ENCODE measurements at regions not wholly inside any gene's neighbourhood (a gene's known extent, or its start where the extent isn't known, plus 50 kb on each side); places are given as distances from the start of the nearest gene placed in this dataset.

GRCh38 chr2:146267093-146267492 lies 1577.7 kb upstream of the ACVR2A start:
- Mint-ChIP-seq H3K36me3 (ENCODE audit: low read depth) (no peaks in the 10 kb centered on the region), H3K4me3 (no peak overlapping the region), H3K9me3 (no peaks in the 10 kb centered on the region), H3K4me1 (ENCODE audit: low read depth) (no peaks in the 10 kb centered on the region), H3K27me3 (ENCODE audit: low read depth) (no peaks in the 10 kb centered on the region), H3K27ac (no peak overlapping the region)

DNA sequence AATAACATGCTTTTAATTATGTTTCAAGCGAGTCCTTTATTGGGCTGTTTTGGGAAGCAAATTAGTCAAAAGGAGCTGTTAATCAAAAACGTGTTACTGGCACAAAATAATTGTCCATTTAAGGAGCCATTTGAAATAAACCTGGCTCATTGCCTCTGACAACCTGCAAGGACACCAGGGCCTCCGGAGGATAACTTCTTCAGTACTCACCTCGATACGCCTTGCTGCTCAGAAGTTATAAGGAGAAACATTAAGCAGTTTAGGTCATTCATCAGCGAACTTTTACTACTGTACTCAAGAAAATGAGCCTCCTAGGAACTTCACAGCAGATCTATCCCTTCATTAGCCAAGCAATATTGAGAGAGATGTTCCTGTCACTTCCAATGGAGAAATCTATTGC lies 1579.2 kb upstream of the ACVR2A start:
- Mint-ChIP-seq H3K9me3 (no peaks in the 10 kb centered on the region), H3K27ac (no peak overlapping the region), H3K27me3 (ENCODE audit: low read depth) (no peaks in the 10 kb centered on the region), H3K4me3 (no peak overlapping the region), H3K36me3 (ENCODE audit: low read depth) (no peaks in the 10 kb centered on the region), H3K4me1 (ENCODE audit: low read depth) (no peaks in the 10 kb centered on the region)

DNA sequence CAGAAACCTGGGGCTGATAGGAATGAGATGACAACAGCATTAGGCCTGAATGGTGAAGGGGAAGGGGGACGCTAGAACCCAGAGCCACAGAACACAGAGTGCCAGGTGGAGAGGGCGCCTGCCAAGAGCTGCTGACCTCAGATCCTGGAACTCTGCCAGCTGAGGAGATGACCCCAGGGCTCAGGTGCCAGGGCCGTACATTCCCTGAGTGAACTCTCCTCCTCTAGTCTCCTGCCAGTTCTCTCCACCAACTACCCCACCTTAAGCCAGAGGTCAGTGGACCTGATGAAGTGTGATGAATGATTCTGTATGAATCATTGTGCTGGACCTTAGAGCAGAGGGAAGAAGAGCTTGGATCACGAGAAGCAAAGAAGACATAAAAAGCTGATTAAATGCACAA lies 1582.2 kb upstream of the ACVR2A start:
- Mint-ChIP-seq H3K9me3 (no peaks in the 10 kb centered on the region), H3K4me1 (ENCODE audit: low read depth) (no peaks in the 10 kb centered on the region), H3K27me3 (ENCODE audit: low read depth) (no peaks in the 10 kb centered on the region), H3K4me3 (no peak overlapping the region), H3K27ac (no peak overlapping the region), H3K36me3 (ENCODE audit: low read depth) (no peaks in the 10 kb centered on the region)

DNA sequence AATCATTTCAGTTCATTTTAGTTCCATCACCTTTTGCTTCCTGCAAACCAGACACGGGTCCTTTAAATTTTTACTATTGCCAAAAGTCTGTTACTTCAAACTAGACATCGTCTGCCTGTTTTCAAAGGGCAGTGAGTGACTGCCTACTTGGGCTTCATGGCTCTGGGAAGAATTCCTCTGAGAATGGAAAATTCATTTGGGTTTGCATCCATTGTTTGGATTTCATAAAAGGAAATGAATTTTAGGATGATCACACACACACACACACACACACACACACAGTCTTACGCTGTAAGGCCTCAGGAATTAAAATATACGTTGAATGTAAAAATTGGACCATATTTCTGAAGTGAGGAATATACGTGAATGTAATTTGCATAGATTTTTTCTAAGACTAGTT lies 1584.3 kb upstream of the ACVR2A start:
- Mint-ChIP-seq H3K4me1 (ENCODE audit: low read depth) (no peaks in the 10 kb centered on the region), H3K27ac (no peak overlapping the region), H3K36me3 (ENCODE audit: low read depth) (no peaks in the 10 kb centered on the region), H3K4me3 (no peak overlapping the region), H3K27me3 (ENCODE audit: low read depth) (no peaks in the 10 kb centered on the region), H3K9me3 (no peaks in the 10 kb centered on the region)

DNA sequence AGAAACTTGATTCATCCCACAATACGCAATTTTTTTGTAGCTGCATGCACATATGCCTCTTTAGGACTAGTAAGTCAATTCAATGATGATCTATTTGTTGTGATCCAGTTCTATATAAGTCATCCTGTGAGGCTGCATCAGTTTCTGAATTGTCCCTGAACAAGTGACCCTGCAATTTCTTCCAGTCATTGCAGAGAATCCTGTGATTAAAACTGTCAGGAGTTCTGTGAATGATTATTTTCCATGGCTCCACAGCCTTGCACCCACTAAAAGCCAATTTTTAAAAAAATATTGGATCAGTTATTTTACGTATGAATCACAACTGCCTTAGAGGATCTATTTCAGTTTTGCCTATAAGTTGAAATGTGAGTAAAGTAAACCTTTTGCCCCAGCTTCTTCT lies 1585.0 kb upstream of the ACVR2A start:
- no peaks in the 10 kb centered on the region for H3K9me3 Mint-ChIP-seq
- H3K27me3 Mint-ChIP-seq (ENCODE audit: low read depth), result no peaks in the 10 kb centered on the region
- no peaks in the 10 kb centered on the region for H3K4me1 Mint-ChIP-seq (ENCODE audit: low read depth)
- H3K27ac Mint-ChIP-seq, result no peak overlapping the region
- H3K4me3 Mint-ChIP-seq, result no peak overlapping the region
- no peaks in the 10 kb centered on the region for H3K36me3 Mint-ChIP-seq (ENCODE audit: low read depth)

- H3K4me1 Mint-ChIP-seq (ENCODE audit: low read depth), result no peaks in the 10 kb centered on the region
- H3K27ac Mint-ChIP-seq, result no peak overlapping the region
- H3K4me3 Mint-ChIP-seq, result no peak overlapping the region
- H3K27me3 Mint-ChIP-seq (ENCODE audit: low read depth), result no peaks in the 10 kb centered on the region
- no peaks in the 10 kb centered on the region for H3K9me3 Mint-ChIP-seq
- H3K36me3 Mint-ChIP-seq (ENCODE audit: low read depth), result no peaks in the 10 kb centered on the region
Observed at GRCh38 chr2:146258071-146258470, 1586.8 kb upstream of the ACVR2A start.

DNA sequence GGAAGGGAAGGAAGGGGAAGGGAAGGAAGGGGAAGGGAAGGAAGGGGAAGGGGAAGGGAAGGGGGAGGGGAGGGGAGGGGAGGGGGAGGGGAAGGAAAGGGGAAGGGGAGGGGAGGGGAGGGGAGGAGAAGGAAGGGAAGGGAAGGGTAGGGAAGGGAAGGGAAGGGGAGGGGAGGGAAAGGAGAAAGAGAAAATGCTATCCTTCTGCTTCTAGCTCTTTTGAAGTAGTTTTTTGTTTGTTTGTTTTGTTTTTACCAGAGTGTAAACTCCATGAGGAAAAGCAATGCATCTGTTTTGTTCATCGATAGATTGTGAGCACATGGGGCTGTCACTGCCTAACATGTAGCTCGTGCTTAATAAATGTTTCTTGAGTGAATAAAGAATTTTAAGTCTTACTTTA lies 1592.7 kb upstream of the ACVR2A start:
- no peak overlapping the region for H3K4me3 Mint-ChIP-seq
- H3K27me3 Mint-ChIP-seq (ENCODE audit: low read depth), result no peaks in the 10 kb centered on the region
- no peak overlapping the region for H3K27ac Mint-ChIP-seq
- no peaks in the 10 kb centered on the region for H3K4me1 Mint-ChIP-seq (ENCODE audit: low read depth)
- no peaks in the 10 kb centered on the region for H3K36me3 Mint-ChIP-seq (ENCODE audit: low read depth)
- no peaks in the 10 kb centered on the region for H3K9me3 Mint-ChIP-seq

DNA sequence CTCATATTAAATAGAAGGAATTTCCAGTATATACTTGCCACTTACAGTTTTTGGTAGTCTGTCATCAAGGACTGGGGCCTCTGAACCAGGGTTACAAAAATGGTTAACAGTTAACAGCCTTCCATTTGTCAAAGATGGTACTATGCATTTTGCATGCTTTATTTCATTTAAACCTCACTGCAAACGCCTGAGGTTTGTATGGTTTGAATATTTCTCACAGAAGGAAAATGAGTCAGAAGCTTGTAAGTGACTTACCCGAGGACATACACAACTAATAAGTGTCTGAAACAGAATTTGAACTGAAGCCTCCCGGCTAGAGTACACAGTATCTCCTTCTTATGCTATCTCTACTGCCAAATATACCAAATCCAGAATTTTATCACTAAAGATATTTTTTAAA lies 1593.5 kb upstream of the ACVR2A start:
- H3K9me3 Mint-ChIP-seq, result no peaks in the 10 kb centered on the region
- H3K27me3 Mint-ChIP-seq (ENCODE audit: low read depth), result no peaks in the 10 kb centered on the region
- H3K36me3 Mint-ChIP-seq (ENCODE audit: low read depth), result no peaks in the 10 kb centered on the region
- H3K4me3 Mint-ChIP-seq, result no peak overlapping the region
- no peaks in the 10 kb centered on the region for H3K4me1 Mint-ChIP-seq (ENCODE audit: low read depth)
- H3K27ac Mint-ChIP-seq, result no peak overlapping the region

DNA sequence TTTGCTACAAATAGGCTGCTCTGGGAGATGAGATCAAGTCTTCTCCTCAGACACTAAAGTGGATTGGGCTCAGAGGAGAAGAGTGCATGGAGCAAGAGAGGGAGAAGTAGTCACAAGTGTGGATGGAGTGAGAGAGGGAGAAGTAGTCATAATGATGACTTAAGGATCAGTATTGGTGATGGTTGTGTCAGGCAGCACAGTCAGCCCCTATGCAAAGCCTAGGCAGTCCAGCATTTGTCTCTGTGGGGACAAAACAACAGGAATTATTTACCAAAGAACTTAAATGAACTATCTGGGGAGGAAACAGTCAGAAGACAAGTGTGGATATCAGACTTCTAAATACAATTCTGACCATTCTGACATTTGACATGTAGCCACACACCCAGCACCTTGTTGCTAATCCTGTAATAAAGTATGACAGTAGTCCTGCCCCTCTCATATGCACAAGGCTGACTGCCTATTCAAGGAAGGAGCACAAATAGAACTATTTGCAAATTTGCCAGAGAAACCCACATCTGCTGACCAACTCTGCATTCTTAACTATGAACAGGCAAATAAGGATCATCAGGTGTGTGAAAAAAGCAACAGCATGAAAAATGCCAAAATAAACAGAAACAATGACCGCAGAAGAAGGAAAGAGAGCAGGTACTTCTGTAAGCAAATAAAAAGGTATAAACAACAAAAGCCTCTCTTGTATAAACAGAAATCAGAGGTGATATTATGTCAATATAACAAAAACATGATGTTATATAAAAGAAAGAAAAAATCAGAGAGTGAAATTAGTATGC lies 1597.9 kb upstream of the ACVR2A start:
- Mint-ChIP-seq H3K27me3 (ENCODE audit: low read depth) (no peaks in the 10 kb centered on the region), H3K4me1 (ENCODE audit: low read depth) (no peaks in the 10 kb centered on the region), H3K36me3 (ENCODE audit: low read depth) (no peaks in the 10 kb centered on the region), H3K4me3 (no peak overlapping the region), H3K9me3 (no peaks in the 10 kb centered on the region), H3K27ac (no peak overlapping the region)

DNA sequence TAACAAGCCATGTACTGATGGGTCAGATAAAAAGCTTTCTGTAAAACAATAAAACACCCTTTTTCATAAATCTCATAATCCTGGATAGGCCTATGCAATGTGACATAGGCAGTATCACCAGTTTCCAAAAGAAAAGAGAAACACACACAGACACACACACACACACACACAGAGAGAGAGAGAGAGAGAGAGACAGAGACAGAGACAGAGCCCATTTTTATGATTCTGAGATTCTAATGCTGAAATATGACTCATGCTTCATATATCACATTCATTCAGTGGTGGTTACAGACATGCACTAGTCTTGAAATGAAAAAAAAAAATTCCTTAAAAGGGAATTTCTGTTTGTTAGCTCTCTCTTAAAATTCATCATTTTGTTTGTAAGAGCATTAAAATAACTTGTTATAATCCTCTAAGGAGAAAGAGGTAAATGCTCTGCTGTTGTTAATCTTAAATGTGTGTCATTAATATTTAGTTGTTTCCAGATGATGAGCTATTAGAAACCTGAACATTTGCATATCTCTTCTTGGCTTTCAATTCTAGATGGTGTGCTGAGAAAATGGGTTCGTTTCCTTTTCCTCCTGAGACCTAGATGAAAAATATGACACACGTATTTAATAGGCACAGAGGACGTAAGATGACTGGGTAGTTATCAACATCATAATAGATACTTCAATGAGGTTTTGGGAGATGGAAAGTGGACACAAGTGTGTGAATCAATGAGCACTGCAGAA lies 1598.7 kb upstream of the ACVR2A start:
- Mint-ChIP-seq H3K4me3 (no peak overlapping the region), H3K9me3 (no peaks in the 10 kb centered on the region), H3K27ac (no peak overlapping the region), H3K36me3 (ENCODE audit: low read depth) (no peaks in the 10 kb centered on the region), H3K27me3 (ENCODE audit: low read depth) (no peaks in the 10 kb centered on the region), H3K4me1 (ENCODE audit: low read depth) (no peaks in the 10 kb centered on the region)

- Mint-ChIP-seq H3K4me3 (no peak overlapping the region), H3K27ac (no peak overlapping the region), H3K9me3 (no peaks in the 10 kb centered on the region), H3K27me3 (ENCODE audit: low read depth) (no peaks in the 10 kb centered on the region), H3K4me1 (ENCODE audit: low read depth) (no peaks in the 10 kb centered on the region), H3K36me3 (ENCODE audit: low read depth) (no peaks in the 10 kb centered on the region)
Observed at GRCh38 chr2:146244830-146245229, 1600.0 kb upstream of the ACVR2A start.

DNA sequence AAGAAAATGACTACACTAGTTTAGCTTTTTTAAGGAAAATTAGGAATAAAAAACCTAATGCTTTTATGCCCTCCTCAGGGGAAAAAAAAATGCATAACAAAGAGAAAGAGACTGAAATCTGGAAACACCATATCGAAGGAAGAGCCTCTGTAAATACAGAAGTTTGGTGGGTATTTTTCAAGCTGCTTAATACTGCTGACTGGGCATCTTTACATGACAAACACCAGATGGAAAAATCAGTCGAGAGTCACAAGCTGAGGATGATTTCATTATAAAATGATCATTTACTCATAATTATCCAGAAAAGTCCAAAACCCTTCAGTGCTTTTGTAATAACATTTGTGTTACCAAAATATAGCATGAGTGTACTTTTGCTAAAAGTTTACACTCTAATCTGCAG lies 1600.7 kb upstream of the ACVR2A start:
- Mint-ChIP-seq H3K4me1 (ENCODE audit: low read depth) (no peaks in the 10 kb centered on the region), H3K27ac (no peak overlapping the region), H3K9me3 (no peaks in the 10 kb centered on the region), H3K36me3 (ENCODE audit: low read depth) (no peaks in the 10 kb centered on the region), H3K4me3 (no peak overlapping the region), H3K27me3 (ENCODE audit: low read depth) (no peaks in the 10 kb centered on the region)

- H3K27ac Mint-ChIP-seq, result no peak overlapping the region
- H3K4me3 Mint-ChIP-seq, result no peak overlapping the region
- H3K27me3 Mint-ChIP-seq (ENCODE audit: low read depth), result no peaks in the 10 kb centered on the region
- no peaks in the 10 kb centered on the region for H3K4me1 Mint-ChIP-seq (ENCODE audit: low read depth)
- H3K36me3 Mint-ChIP-seq (ENCODE audit: low read depth), result no peaks in the 10 kb centered on the region
- H3K9me3 Mint-ChIP-seq, result no peaks in the 10 kb centered on the region
Observed at GRCh38 chr2:146241023-146241422, 1603.8 kb upstream of the ACVR2A start.

DNA sequence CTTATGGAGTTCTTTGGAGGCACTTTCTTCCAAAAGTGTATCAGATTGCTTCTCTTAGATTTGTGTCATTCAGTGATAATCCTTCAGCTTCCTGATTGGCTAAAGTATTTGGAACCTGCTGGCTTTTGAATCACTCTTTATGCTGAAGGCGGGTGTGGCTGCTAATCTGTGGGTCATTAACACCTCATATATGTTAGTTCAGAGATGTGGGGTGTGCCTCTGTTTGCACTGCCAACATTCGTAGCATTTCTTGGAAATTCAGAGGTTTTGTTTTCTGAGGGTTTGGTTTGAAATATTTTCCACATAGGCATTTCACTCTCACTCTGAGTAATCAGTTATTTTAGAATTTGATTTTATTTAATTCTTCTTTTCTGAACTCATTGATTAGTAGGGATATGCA lies 1604.4 kb upstream of the ACVR2A start:
- H3K9me3 Mint-ChIP-seq, result no peaks in the 10 kb centered on the region
- no peaks in the 10 kb centered on the region for H3K27me3 Mint-ChIP-seq (ENCODE audit: low read depth)
- H3K4me3 Mint-ChIP-seq, result no peak overlapping the region
- no peaks in the 10 kb centered on the region for H3K36me3 Mint-ChIP-seq (ENCODE audit: low read depth)
- H3K27ac Mint-ChIP-seq, result no peak overlapping the region
- H3K4me1 Mint-ChIP-seq (ENCODE audit: low read depth), result no peaks in the 10 kb centered on the region

- no peaks in the 10 kb centered on the region for H3K27me3 Mint-ChIP-seq (ENCODE audit: low read depth)
- no peak overlapping the region for H3K4me3 Mint-ChIP-seq
- H3K27ac Mint-ChIP-seq, result no peak overlapping the region
- H3K36me3 Mint-ChIP-seq (ENCODE audit: low read depth), result no peaks in the 10 kb centered on the region
- H3K4me1 Mint-ChIP-seq (ENCODE audit: low read depth), result no peaks in the 10 kb centered on the region
- H3K9me3 Mint-ChIP-seq, result no peaks in the 10 kb centered on the region
Observed at GRCh38 chr2:146239392-146240135, 1605.3 kb upstream of the ACVR2A start.

Data from T-helper 1 cell treated with Interleukin-12 subunit alpha and Interleukin-12 subunit beta and Interleukin-4 antibody, amounts not matched to agents 30 μg/mL and 1 μg/mL, for 36 hours (primary cell).